H54 (cell line): ENCODE measurements at regions not wholly inside any gene's neighbourhood (a gene's known extent, or its start where the extent isn't known, plus 50 kb on each side); places are given as distances from the start of the nearest gene placed in this dataset.

Experiments
- DNase-seq: peaks from one replicate; pipeline ENCODE4 v3.0.0; 2011; ENCODE audit warnings: low spot score, mixed read lengths; ENCODE audit not compliant: insufficient read length
- FAIRE-seq: peaks from 3 replicates; lab custom pipeline; 2011; peaks lifted over from hg19 to GRCh38; lab: Jason Lieb, UNC
- POLR2A ChIP-seq: IDR thresholded peaks from 2 replicates; pipeline ENCODE4 v1.6.1; 2011; ENCODE audit warnings: low read depth, mild to moderate bottlenecking, low read length

- DNase-seq: no peak
- no peak for TF ChIP-seq POLR2A
- no peak for FAIRE-seq
These were observed 354.2 kb upstream of the KCNN2 start for GRCh38 chr5:114007678-114008077.

- no peak for DNase-seq
- no peak for TF ChIP-seq POLR2A
- FAIRE-seq: no peak
These were observed 351.5 kb upstream of the KCNN2 start for GRCh38 chr5:114010362-114010761.

- DNase-seq (no peak), FAIRE-seq (no peak)
- no peak for TF ChIP-seq POLR2A
These were observed 343.7 kb upstream of the KCNN2 start for GRCh38 chr5:114018186-114018585.

- TF ChIP-seq POLR2A: no peak
- no peak for FAIRE-seq
- DNase-seq: no peak
These were observed 323.1 kb upstream of the KCNN2 start for GRCh38 chr5:114038756-114039155.

- FAIRE-seq (no peak), DNase-seq (no peak)
- TF ChIP-seq POLR2A: no peak
These were observed 311.8 kb upstream of the KCNN2 start for GRCh38 chr5:114050087-114050486.

GRCh38 chr5:114053372-114053771 lies 308.5 kb upstream of the KCNN2 start:
- TF ChIP-seq POLR2A: no peak
- no peak for DNase-seq
- FAIRE-seq: no peak

GRCh38 chr5:114054594-114054993 lies 307.3 kb upstream of the KCNN2 start:
- DNase-seq (no peak), FAIRE-seq (no peak)
- no peak for TF ChIP-seq POLR2A

GRCh38 chr5:114055318-114056184 lies 306.3 kb upstream of the KCNN2 start:
- FAIRE-seq: no peak
- TF ChIP-seq POLR2A: no peak

GRCh38 chr5:114056185-114056538 lies 305.7 kb upstream of the KCNN2 start:
- no peak for FAIRE-seq
- DNase-seq: no peak
- TF ChIP-seq POLR2A: no peak

More at GRCh38 chr5:114055318-114056184, 306.3 kb upstream of the KCNN2 start:
- DNase-seq: no peak

GRCh38 chr5:114060866-114061265 lies 301.0 kb upstream of the KCNN2 start:
- no peak for TF ChIP-seq POLR2A
- DNase-seq (no peak), FAIRE-seq (no peak)

- FAIRE-seq (no peak), DNase-seq (no peak)
- no peak for TF ChIP-seq POLR2A
These were observed 298.7 kb upstream of the KCNN2 start for GRCh38 chr5:114062932-114063867.

GRCh38 chr5:114065912-114066311 lies 296.0 kb upstream of the KCNN2 start:
- TF ChIP-seq POLR2A: no peak
- DNase-seq: no peak
- FAIRE-seq: no peak

- DNase-seq (no peak), FAIRE-seq (no peak)
- TF ChIP-seq POLR2A: no peak
These were observed 291.7 kb upstream of the KCNN2 start for GRCh38 chr5:114070093-114070722.

GRCh38 chr5:114089259-114089658 lies 272.6 kb upstream of the KCNN2 start:
- FAIRE-seq (no peak), DNase-seq (no peak)
- TF ChIP-seq POLR2A: no peak

GRCh38 chr5:114097570-114097969 lies 264.3 kb upstream of the KCNN2 start:
- DNase-seq (no peak), FAIRE-seq (no peak)
- TF ChIP-seq POLR2A: no peak
